Upper lobe of right lung (tissue), 1 donor: ENCODE measurements at regions not wholly inside any gene's neighbourhood (a gene's known extent, or its start where the extent isn't known, plus 50 kb on each side); places are given as distances from the start of the nearest gene placed in this dataset.

Source experiments
- ATAC-seq: fragments of 200-7000 bp; cut with Tn5 transposase; one replicate; pipeline ENCODE4 v1.9.1; 2020; ENCODE audit warnings: mild to moderate bottlenecking, moderate library complexity
- DNase-seq: peaks from one replicate; pipeline ENCODE4 v3.0.0-alpha.2; 2020
- H3K27ac ChIP-seq: fragments of 200-600 bp; one replicate; pipeline ENCODE4 v1.8.0; 2022
- H3K27me3 ChIP-seq: fragments of 200-600 bp; one replicate; pipeline ENCODE4 v1.8.0; 2022; ENCODE audit warnings: mild to moderate bottlenecking
- H3K36me3 ChIP-seq: fragments of 200-600 bp; one replicate; pipeline ENCODE4 v1.8.0; 2022
- H3K4me1 ChIP-seq: fragments of 200-600 bp; one replicate; pipeline ENCODE4 v1.8.0; 2022
- H3K4me3 ChIP-seq: fragments of 200-600 bp; one replicate; pipeline ENCODE4 v1.8.0; 2022; ENCODE audit warnings: mild to moderate bottlenecking
- H3K9me3 ChIP-seq: fragments of 200-600 bp; one replicate; pipeline ENCODE4 v1.8.0; 2022
- intact Hi-C: fragments of 100-400 bp; cut with DNase I; formaldehyde crosslinking; loops from one replicate; pipeline ENCODE4 v1.11.0; 2022
- TF ChIP-seq, protein P1 (sequence below): fragments of 200-600 bp; IDR thresholded peaks from one replicate; pipeline ENCODE4 v1.8.0; 2022; ENCODE audit warnings: antibody characterized with exemption
- donor health status: DM: no; HTN: yes; CAD: no; lungs with severe emphysema.

- no peaks in the 10 kb centered on the region for H3K4me1 ChIP-seq
- no peak overlapping the region for H3K27ac ChIP-seq
- no peak overlapping the region for H3K4me3 ChIP-seq
- TF ChIP-seq, protein P1, sequence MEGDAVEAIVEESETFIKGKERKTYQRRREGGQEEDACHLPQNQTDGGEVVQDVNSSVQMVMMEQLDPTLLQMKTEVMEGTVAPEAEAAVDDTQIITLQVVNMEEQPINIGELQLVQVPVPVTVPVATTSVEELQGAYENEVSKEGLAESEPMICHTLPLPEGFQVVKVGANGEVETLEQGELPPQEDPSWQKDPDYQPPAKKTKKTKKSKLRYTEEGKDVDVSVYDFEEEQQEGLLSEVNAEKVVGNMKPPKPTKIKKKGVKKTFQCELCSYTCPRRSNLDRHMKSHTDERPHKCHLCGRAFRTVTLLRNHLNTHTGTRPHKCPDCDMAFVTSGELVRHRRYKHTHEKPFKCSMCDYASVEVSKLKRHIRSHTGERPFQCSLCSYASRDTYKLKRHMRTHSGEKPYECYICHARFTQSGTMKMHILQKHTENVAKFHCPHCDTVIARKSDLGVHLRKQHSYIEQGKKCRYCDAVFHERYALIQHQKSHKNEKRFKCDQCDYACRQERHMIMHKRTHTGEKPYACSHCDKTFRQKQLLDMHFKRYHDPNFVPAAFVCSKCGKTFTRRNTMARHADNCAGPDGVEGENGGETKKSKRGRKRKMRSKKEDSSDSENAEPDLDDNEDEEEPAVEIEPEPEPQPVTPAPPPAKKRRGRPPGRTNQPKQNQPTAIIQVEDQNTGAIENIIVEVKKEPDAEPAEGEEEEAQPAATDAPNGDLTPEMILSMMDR = no peak
- H3K36me3 ChIP-seq = no peaks in the 10 kb centered on the region
- ATAC-seq (no peak), DNase-seq (no peak)
- H3K27me3 ChIP-seq = no peaks in the 10 kb centered on the region
- intact Hi-C loops = no loop called here
- H3K9me3 ChIP-seq = no peaks in the 10 kb centered on the region
Measured at GRCh38 chr4:151874328-151874727, 113.5 kb upstream of the GATB start.

DNA sequence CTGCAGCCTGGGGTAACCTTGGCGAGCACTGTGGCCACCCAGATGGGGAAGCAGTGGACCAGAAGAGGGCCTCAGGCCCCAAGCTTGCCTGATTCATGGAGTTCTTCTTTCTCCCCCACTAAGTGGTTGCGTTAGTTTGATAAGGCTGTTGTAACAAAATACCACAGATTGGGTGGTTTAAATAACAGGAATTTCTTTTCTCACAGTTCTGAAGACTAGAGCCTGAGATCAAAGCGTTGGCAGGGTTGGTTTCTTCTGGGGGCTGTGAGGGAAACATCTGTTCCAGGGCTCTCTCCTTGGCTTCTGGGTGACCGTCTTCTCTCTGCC lies 105.7 kb upstream of the GATB start:
- no peaks in the 10 kb centered on the region for H3K4me1 ChIP-seq
- DNase-seq (no peak), ATAC-seq (peak; percentile 72)
- TF ChIP-seq, protein P1 = no peak
- intact Hi-C loops = no loop called here
- no peaks in the 10 kb centered on the region for H3K27me3 ChIP-seq
- no peaks in the 10 kb centered on the region for H3K9me3 ChIP-seq
- H3K36me3 ChIP-seq = no peaks in the 10 kb centered on the region
- no peak overlapping the region for H3K4me3 ChIP-seq
- H3K27ac ChIP-seq = no peak overlapping the region

GRCh38 chr4:151865744-151866591 lies 105.2 kb upstream of the GATB start:
- Histone ChIP-seq H3K27ac (no peak overlapping the region), H3K9me3 (no peaks in the 10 kb centered on the region), H3K36me3 (no peaks in the 10 kb centered on the region), H3K27me3 (no peaks in the 10 kb centered on the region), H3K4me3 (no peak overlapping the region), H3K4me1 (no peaks in the 10 kb centered on the region)
- intact Hi-C loops = no loop called here
- ATAC-seq = peak; percentile 13
- no peak for DNase-seq
- TF ChIP-seq, protein P1 = no peak

DNA sequence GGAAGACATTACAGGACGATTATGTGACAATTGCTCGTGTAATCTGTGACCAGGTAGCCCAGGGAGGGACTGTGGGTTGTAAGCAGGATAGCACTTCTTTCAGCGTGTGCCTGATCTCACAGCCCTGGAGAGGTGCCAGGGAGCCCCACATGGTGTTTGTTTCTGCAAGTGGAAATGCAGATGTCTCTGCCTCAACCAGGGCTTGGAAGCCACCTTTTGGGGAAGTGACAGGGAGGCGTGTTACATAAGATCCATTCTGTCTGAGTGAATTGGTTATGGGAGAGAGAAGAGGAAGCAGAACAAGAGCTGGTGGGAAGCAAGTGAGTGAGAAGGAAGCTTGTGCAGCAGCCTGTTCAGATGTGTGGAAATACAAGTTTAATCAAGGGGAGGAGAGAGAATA lies 104.5 kb upstream of the GATB start:
- intact Hi-C loops = no loop called here
- peak; percentile 81 for DNase-seq
- ATAC-seq = peak; percentile 91
- Histone ChIP-seq H3K4me1 (no peaks in the 10 kb centered on the region), H3K36me3 (no peaks in the 10 kb centered on the region), H3K27ac (no peak overlapping the region), H3K4me3 (no peak overlapping the region), H3K27me3 (no peaks in the 10 kb centered on the region), H3K9me3 (no peaks in the 10 kb centered on the region)
- TF ChIP-seq, protein P1 = no peak

DNA sequence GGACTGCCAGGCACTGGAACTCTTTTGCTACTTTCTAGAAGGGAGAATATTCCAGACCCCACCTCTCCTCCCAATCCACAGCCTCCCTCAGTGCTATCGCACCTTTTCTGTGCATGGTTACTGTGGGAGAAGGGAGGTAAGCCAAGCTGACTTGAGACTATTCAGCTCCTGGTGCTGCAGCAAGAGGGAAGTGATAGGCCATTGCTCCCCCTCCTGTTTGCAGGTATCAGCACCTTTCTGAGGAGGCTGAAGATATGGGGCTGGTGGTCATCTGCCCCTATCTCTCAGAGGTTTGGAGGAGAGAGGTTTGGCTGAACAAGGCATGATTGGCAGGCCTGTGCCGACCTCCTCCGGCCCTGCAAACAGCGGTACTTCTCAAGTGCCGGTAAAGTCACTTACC lies 103.3 kb upstream of the GATB start:
- ATAC-seq = no peak
- TF ChIP-seq, protein P1 = no peak
- no peaks in the 10 kb centered on the region for H3K36me3 ChIP-seq
- no peak overlapping the region for H3K27ac ChIP-seq
- no peaks in the 10 kb centered on the region for H3K27me3 ChIP-seq
- no peaks in the 10 kb centered on the region for H3K4me1 ChIP-seq
- no peak for DNase-seq
- H3K4me3 ChIP-seq = no peak overlapping the region
- H3K9me3 ChIP-seq = no peaks in the 10 kb centered on the region
- intact Hi-C loops = no loop called here

DNA sequence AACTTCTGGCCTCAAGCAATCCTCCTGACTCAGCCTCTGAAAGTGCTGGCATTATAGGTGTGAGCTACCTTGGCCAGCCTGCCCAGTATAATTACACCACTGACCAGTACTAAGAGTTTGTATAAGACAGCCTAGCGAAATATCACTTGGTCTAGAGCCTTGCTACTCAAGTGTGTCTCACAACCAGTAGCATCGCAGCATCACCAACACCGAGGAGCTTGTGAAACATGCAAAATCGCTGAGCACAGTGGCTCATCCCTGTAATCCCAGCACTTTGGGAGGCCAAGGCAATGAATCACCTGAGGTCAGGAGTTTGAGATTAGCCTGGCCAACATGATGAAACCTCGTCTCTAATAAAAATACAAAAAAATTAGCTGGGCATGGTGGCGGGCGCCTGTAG lies 102.0 kb upstream of the GATB start:
- TF ChIP-seq, protein P1 = no peak
- no peak overlapping the region for H3K4me3 ChIP-seq
- intact Hi-C loops = no loop called here
- H3K27ac ChIP-seq = no peak overlapping the region
- H3K9me3 ChIP-seq = no peaks in the 10 kb centered on the region
- no peaks in the 10 kb centered on the region for H3K4me1 ChIP-seq
- no peaks in the 10 kb centered on the region for H3K36me3 ChIP-seq
- no peak for ATAC-seq
- no peaks in the 10 kb centered on the region for H3K27me3 ChIP-seq
- no peak for DNase-seq
